HG03565 (cell line): ENCODE measurements at regions not wholly inside any gene's neighbourhood (a gene's known extent, or its start where the extent isn't known, plus 50 kb on each side); places are given as distances from the start of the nearest gene placed in this dataset.

ENCODE experiments used
- ATAC-seq: cut with Tn5 transposase; IDR thresholded peaks from one replicate; pipeline ENCODE4 v1.9.1; 2021; ENCODE audit warnings: mild to moderate bottlenecking, moderate library complexity; ENCODE audit not compliant: unreplicated experiment

GRCh38 chr1:234975941-234976860, 152.4 kb downstream of the TOMM20 start:
- ATAC-seq: no peak

- no peak for ATAC-seq
Measured at GRCh38 chr1:234975122-234975940, 153.3 kb downstream of the TOMM20 start.

GRCh38 chr1:234973426-234974250, 155.0 kb downstream of the TOMM20 start:
- ATAC-seq: no peak

GRCh38 chr1:234972411-234973191, 156.0 kb downstream of the TOMM20 start:
- ATAC-seq: no peak

GRCh38 chr1:234971586-234972297, 156.9 kb downstream of the TOMM20 start:
- ATAC-seq: no peak

- ATAC-seq: no peak
Measured at GRCh38 chr1:234970731-234971476, 157.7 kb downstream of the TOMM20 start.

GRCh38 chr1:234970401-234970730, 158.3 kb downstream of the TOMM20 start:
- no peak for ATAC-seq

- no peak for ATAC-seq
Measured at GRCh38 chr1:234969581-234970400, 158.8 kb downstream of the TOMM20 start.

- no peak for ATAC-seq
Measured at GRCh38 chr1:234969011-234969441, 159.6 kb downstream of the TOMM20 start.

GRCh38 chr1:234968451-234968850, 160.2 kb downstream of the TOMM20 start:
- ATAC-seq: no peak

- ATAC-seq: no peak
Measured at GRCh38 chr1:234967121-234967520, 161.5 kb downstream of the TOMM20 start.

- no peak for ATAC-seq
Measured at GRCh38 chr1:234965111-234965510, 163.5 kb downstream of the TOMM20 start.

GRCh38 chr1:234963904-234964702, 164.5 kb downstream of the TOMM20 start:
- ATAC-seq: no peak

- ATAC-seq: peak; percentile 75
Measured at GRCh38 chr1:234963180-234963903, 165.3 kb downstream of the TOMM20 start.

GRCh38 chr1:234962340-234962989, 166.2 kb downstream of the TOMM20 start:
- ATAC-seq: peak; percentile 39
